ENCODE measurements at regions not wholly inside any gene's neighbourhood (a gene's known extent, or its start where the extent isn't known, plus 50 kb on each side); places are given as distances from the start of the nearest gene placed in this dataset.

GRCh38 chr2:182621191-182621590 lies 94.9 kb upstream of the DNAJC10 start:
- TF ChIP-seq CTCF (IDR thresholded peaks at IDR 0.05; ENCODE audit: poor library complexity, severe bottlenecking) (no peak), REST (IDR thresholded peaks at IDR 0.05; ENCODE audit: borderline replicate concordance) (no peak), SMC3 (conservative IDR thresholded peaks at IDR 0.05; ENCODE audit: poor library complexity) (no peak), TAF1 (IDR thresholded peaks at IDR 0.05; ENCODE audit: low read depth) (no peak)
- Histone ChIP-seq H3K27me3 (ENCODE audit: insufficient read depth, low read depth, low read length) (no peaks in the 10 kb centered on the region), H2AFZ (ENCODE audit: low read depth, low read length) (no peak overlapping the region), H4K20me1 (ENCODE audit: insufficient read depth) (no peaks in the 10 kb centered on the region), H3K27ac (ENCODE audit: low read length) (no peak overlapping the region), H3K9me3 (ENCODE audit: low read length) (no peaks in the 10 kb centered on the region), H3K9ac (ENCODE audit: low read length) (no peak overlapping the region), H3K79me2 (replicated peaks; ENCODE audit: insufficient read depth, low read length) (no peaks in the 10 kb centered on the region), H3K4me3 (ENCODE audit: low read length) (no peak overlapping the region), H3F3A (ENCODE audit: insufficient read depth, low read length, poor library complexity, severe bottlenecking) (no peaks in the 10 kb centered on the region), H3K36me3 (ENCODE audit: insufficient read depth, low read length) (no peaks in the 10 kb centered on the region), H3K4me2 (ENCODE audit: low read length) (no peak overlapping the region), H3K9me2 (ENCODE audit: insufficient read depth, low read length) (no peaks in the 10 kb centered on the region)

GRCh38 chr2:182621810-182622209 lies 94.2 kb upstream of the DNAJC10 start:
- no peak overlapping the region for H3K4me2 ChIP-seq (ENCODE audit: low read length)
- no peaks in the 10 kb centered on the region for H3K79me2 ChIP-seq (replicated peaks; ENCODE audit: insufficient read depth, low read length)
- no peak overlapping the region for H3K9ac ChIP-seq (ENCODE audit: low read length)
- TF ChIP-seq EP300 (conservative IDR thresholded peaks at IDR 0.05; ENCODE audit: poor library complexity, severe bottlenecking) (no peak), EZH2 (IDR thresholded peaks at IDR 0.05; ENCODE audit: borderline replicate concordance, insufficient read depth, low read length, poor library complexity, severe bottlenecking) (no peak), SMC3 (conservative IDR thresholded peaks at IDR 0.05; ENCODE audit: poor library complexity) (no peak), MXI1 (conservative IDR thresholded peaks at IDR 0.05; ENCODE audit: poor library complexity, severe bottlenecking) (no peak), CTCF (IDR thresholded peaks at IDR 0.05; ENCODE audit: poor library complexity, severe bottlenecking) (no peak)
- no peaks in the 10 kb centered on the region for H3K36me3 ChIP-seq (ENCODE audit: insufficient read depth, low read length)
- no peaks in the 10 kb centered on the region for H3K9me2 ChIP-seq (ENCODE audit: insufficient read depth, low read length)
- H3K27me3 ChIP-seq (ENCODE audit: insufficient read depth, low read depth, low read length) = no peaks in the 10 kb centered on the region
- no peaks in the 10 kb centered on the region for H3F3A ChIP-seq (ENCODE audit: insufficient read depth, low read length, poor library complexity, severe bottlenecking)
- no peak overlapping the region for H3K4me3 ChIP-seq (ENCODE audit: low read length)
- H3K9me3 ChIP-seq (ENCODE audit: low read length) = no peaks in the 10 kb centered on the region
- H4K20me1 ChIP-seq (ENCODE audit: insufficient read depth) = no peaks in the 10 kb centered on the region
- H3K27ac ChIP-seq (ENCODE audit: low read length) = no peak overlapping the region
- no peak overlapping the region for H2AFZ ChIP-seq (ENCODE audit: low read depth, low read length)

Measured in neural cell (in vitro differentiated cells).